ENCODE measurements at regions not wholly inside any gene's neighbourhood (a gene's known extent, or its start where the extent isn't known, plus 50 kb on each side); places are given as distances from the start of the nearest gene placed in this dataset.

GRCh38 chr14:105636935-105637334 is 110.6 kb downstream of the TMEM121 start:
- TF ChIP-seq CTCF (conservative IDR thresholded peaks at IDR 0.05 in 1 of 2, IDR thresholded peaks at IDR 0.05 in 1 of 2; ENCODE audit: low read depth in 1 of 2, low read length in 2 of 2) (no peak), EZH2 (IDR thresholded peaks at IDR 0.05; ENCODE audit: low read length, missing control alignments) (no peak)
